ENCODE measurements at regions not wholly inside any gene's neighbourhood (a gene's known extent, or its start where the extent isn't known, plus 50 kb on each side); places are given as distances from the start of the nearest gene placed in this dataset.

GRCh38 chr19:28532765-28533341 is 680.1 kb downstream of the UQCRFS1 start:
- Histone ChIP-seq H3K4me3 (ENCODE audit: low read length in 2 of 2) (no peak overlapping the region), H3K4me1 (ENCODE audit: insufficient read depth, low read length) (no peaks in the 10 kb centered on the region), H3K36me3 (ENCODE audit: insufficient read depth, low read length) (no peaks in the 10 kb centered on the region), H3K27ac (ENCODE audit: low read depth, low read length) (no peak overlapping the region), H3K27me3 (ENCODE audit: insufficient read depth, low read length) (no peaks in the 10 kb centered on the region), H3K9me3 (ENCODE audit: control insufficient read depth in 1 of 2, low read length in 2 of 2) (no peaks in the 10 kb centered on the region)
- H3K4me1 Mint-ChIP-seq: no peaks in the 10 kb centered on the region
- CTCF ChIA-PET (ENCODE audit: partially characterized antibody): no interaction called here
- POLR2A ChIA-PET (ENCODE audit: partially characterized antibody): no interaction called here
- no peak overlapping the region for H3K27ac Mint-ChIP-seq
- no peaks in the 10 kb centered on the region for H3K27me3 Mint-ChIP-seq
- no peak overlapping the region for H3K4me3 Mint-ChIP-seq
- H3K36me3 Mint-ChIP-seq: no peaks in the 10 kb centered on the region
- H3K9me3 Mint-ChIP-seq: peaks cover under 1 to 46% (median 21%) of the 10 kb centered on the region in 8 donors
- intact Hi-C loops (cut with micrococcal nuclease): no loop called here
- DNase-seq: no peak

DNA sequence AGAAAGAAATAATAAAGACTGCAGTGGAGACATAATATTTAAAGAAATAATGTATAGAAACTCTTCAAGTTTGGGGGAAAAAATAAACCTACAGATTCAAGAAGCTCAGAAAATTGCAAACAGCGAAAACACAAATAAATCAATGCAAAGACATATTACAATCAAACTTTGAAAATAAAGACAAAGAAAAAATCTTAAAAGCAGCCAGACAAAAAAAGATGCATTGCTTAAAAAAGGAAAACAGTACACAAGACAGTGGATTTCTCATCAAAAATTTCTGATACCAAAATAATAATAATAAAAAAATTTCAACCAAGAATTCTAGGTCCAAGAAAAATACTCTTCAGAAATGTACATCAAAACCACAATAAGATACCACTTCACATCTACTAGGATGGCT is 681.0 kb downstream of the UQCRFS1 start:
- Histone ChIP-seq H3K4me1 (ENCODE audit: insufficient read depth, low read length) (no peaks in the 10 kb centered on the region), H3K27me3 (ENCODE audit: insufficient read depth, low read length) (no peaks in the 10 kb centered on the region), H3K9me3 (ENCODE audit: control insufficient read depth in 1 of 2, low read length in 2 of 2) (no peaks in the 10 kb centered on the region), H3K36me3 (ENCODE audit: insufficient read depth, low read length) (no peaks in the 10 kb centered on the region), H3K4me3 (ENCODE audit: low read length in 2 of 2) (no peak overlapping the region), H3K27ac (ENCODE audit: low read depth, low read length) (no peak overlapping the region)
- Mint-ChIP-seq H3K27me3 (no peaks in the 10 kb centered on the region), H3K4me3 (no peak overlapping the region), H3K9me3 (peaks cover 0 to 38% (median 15%) of the 10 kb centered on the region in 8 donors), H3K36me3 (no peaks in the 10 kb centered on the region), H3K4me1 (no peaks in the 10 kb centered on the region), H3K27ac (no peak overlapping the region)
- intact Hi-C loops (cut with micrococcal nuclease): no loop called here
- DNase-seq: no peak
- POLR2A ChIA-PET (ENCODE audit: partially characterized antibody): no interaction called here
- CTCF ChIA-PET (ENCODE audit: partially characterized antibody): no interaction called here

DNA sequence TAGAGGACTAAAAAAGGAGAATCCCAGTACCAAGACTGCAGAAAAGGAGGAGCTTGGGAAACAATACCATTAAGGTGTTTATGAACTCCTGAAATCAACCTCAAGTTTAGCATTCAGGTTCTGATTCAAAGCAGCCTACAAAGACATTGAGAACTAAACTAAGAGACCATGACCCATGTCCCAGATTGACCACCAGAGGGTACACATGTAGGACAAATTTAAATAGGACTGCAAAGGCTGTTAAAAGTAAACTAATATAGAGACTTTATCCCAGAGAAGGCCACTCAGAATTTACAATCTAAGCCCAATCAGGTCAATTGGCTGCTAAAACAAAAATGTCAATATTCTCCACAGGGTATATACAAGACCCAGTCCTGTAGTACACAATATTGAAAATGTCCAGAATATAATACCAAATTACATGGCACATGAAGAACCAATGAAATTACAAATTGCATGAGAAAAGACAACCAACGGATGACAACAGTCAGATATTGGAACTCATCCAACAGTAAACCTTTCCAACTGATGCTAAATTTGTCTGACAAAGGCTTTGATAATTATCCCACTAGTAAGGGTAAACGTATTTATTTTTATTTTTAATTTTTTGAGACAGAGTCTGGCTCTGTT is 682.4 kb downstream of the UQCRFS1 start:
- ChIA-PET POLR2A (ENCODE audit: partially characterized antibody) (no interaction called here), CTCF (ENCODE audit: partially characterized antibody) (no interaction called here)
- Histone ChIP-seq H3K4me3 (ENCODE audit: low read length in 2 of 2) (no peak overlapping the region), H3K4me1 (ENCODE audit: insufficient read depth, low read length) (no peaks in the 10 kb centered on the region), H3K9me3 (ENCODE audit: control insufficient read depth in 1 of 2, low read length in 2 of 2) (no peaks in the 10 kb centered on the region), H3K27me3 (ENCODE audit: insufficient read depth, low read length) (no peaks in the 10 kb centered on the region), H3K27ac (ENCODE audit: low read depth, low read length) (no peak overlapping the region), H3K36me3 (ENCODE audit: insufficient read depth, low read length) (no peaks in the 10 kb centered on the region)
- intact Hi-C loops (cut with micrococcal nuclease): no loop called here
- H3K9me3 Mint-ChIP-seq: peaks cover 0 to 28% (median 11%) of the 10 kb centered on the region in 8 donors
- H3K4me1 Mint-ChIP-seq: no peaks in the 10 kb centered on the region
- no peak for DNase-seq
- H3K4me3 Mint-ChIP-seq: no peak overlapping the region
- H3K27me3 Mint-ChIP-seq: no peaks in the 10 kb centered on the region
- no peaks in the 10 kb centered on the region for H3K36me3 Mint-ChIP-seq
- no peak overlapping the region for H3K27ac Mint-ChIP-seq

DNA sequence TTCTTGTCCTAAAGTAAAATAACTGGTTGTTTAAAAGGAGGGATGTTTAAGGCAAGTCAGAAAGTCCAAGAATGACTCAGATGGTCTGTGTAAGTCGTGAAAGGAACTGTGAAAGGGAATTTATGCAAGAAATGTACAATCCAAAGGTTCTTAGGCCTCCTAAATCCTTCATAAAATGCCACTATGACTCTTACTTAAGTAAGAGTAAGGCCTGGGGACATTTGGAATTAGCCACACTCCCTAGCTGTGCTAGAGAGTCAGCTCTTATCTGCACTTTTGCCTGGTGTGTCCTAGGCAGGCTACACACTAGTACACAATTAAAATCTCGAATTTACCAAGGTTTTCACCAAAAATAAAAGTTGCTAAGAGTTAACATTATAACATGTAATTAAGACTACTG is 686.9 kb downstream of the UQCRFS1 start:
- DNase-seq: no peak
- no peak overlapping the region for H3K27ac Mint-ChIP-seq
- no peak overlapping the region for H3K27ac ChIP-seq (ENCODE audit: low read depth, low read length)
- H3K9me3 ChIP-seq (ENCODE audit: control insufficient read depth in 1 of 2, low read length in 2 of 2): no peaks in the 10 kb centered on the region
- H3K4me1 ChIP-seq (ENCODE audit: insufficient read depth, low read length): no peaks in the 10 kb centered on the region
- ChIA-PET CTCF (ENCODE audit: partially characterized antibody) (no interaction called here), POLR2A (ENCODE audit: partially characterized antibody) (no interaction called here)
- no peaks in the 10 kb centered on the region for H3K36me3 ChIP-seq (ENCODE audit: insufficient read depth, low read length)
- no peaks in the 10 kb centered on the region for H3K36me3 Mint-ChIP-seq
- no peaks in the 10 kb centered on the region for H3K27me3 Mint-ChIP-seq
- H3K4me1 Mint-ChIP-seq: no peaks in the 10 kb centered on the region
- no peak overlapping the region for H3K4me3 Mint-ChIP-seq
- peaks cover 0 to 11% (median 7%) of the 10 kb centered on the region in 8 donors for H3K9me3 Mint-ChIP-seq
- H3K4me3 ChIP-seq (ENCODE audit: low read length in 2 of 2): no peak overlapping the region
- H3K27me3 ChIP-seq (ENCODE audit: insufficient read depth, low read length): no peaks in the 10 kb centered on the region
- intact Hi-C loops (cut with micrococcal nuclease): no loop called here

DNA sequence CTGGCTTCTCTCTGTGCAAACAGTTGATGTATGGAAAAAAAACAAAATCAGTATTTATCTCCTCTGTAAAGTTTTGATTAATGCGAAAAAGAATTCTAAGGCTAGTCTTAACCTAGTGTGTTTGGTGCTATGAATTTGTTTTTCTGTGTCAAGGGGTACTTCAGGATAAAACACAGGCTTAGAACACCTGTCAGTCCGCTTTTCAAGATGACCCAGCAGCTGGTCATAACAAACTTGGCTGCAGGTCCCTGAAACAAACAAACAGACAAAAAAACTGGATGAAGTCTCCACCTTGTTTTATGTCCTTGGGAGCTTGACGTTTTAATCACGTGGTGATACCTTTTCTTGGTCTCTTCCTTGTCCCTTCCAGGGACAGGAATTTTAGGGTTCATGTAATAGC is 689.3 kb downstream of the UQCRFS1 start:
- Histone ChIP-seq H3K9me3 (ENCODE audit: control insufficient read depth in 1 of 2, low read length in 2 of 2) (no peaks in the 10 kb centered on the region), H3K27me3 (ENCODE audit: insufficient read depth, low read length) (no peaks in the 10 kb centered on the region), H3K4me3 (ENCODE audit: low read length in 2 of 2) (no peak overlapping the region), H3K27ac (ENCODE audit: low read depth, low read length) (no peak overlapping the region), H3K4me1 (ENCODE audit: insufficient read depth, low read length) (no peaks in the 10 kb centered on the region), H3K36me3 (ENCODE audit: insufficient read depth, low read length) (no peaks in the 10 kb centered on the region)
- intact Hi-C loops (cut with micrococcal nuclease): no loop called here
- Mint-ChIP-seq H3K27ac (no peak overlapping the region), H3K27me3 (no peaks in the 10 kb centered on the region), H3K4me1 (no peaks in the 10 kb centered on the region), H3K9me3 (peaks cover 0 to 19% (median 4%) of the 10 kb centered on the region in 8 donors), H3K4me3 (no peak overlapping the region), H3K36me3 (no peaks in the 10 kb centered on the region)
- CTCF ChIA-PET (ENCODE audit: partially characterized antibody): no interaction called here
- POLR2A ChIA-PET (ENCODE audit: partially characterized antibody): no interaction called here
- no peak for DNase-seq

GRCh38 chr19:28522545-28522922 is 690.4 kb downstream of the UQCRFS1 start:
- intact Hi-C loops (cut with micrococcal nuclease): no loop called here
- no peaks in the 10 kb centered on the region for H3K36me3 ChIP-seq (ENCODE audit: insufficient read depth, low read length)
- no peaks in the 10 kb centered on the region for H3K9me3 ChIP-seq (ENCODE audit: control insufficient read depth in 1 of 2, low read length in 2 of 2)
- no peaks in the 10 kb centered on the region for H3K4me1 ChIP-seq (ENCODE audit: insufficient read depth, low read length)
- Mint-ChIP-seq H3K4me3 (no peak overlapping the region), H3K27ac (no peak overlapping the region), H3K4me1 (no peaks in the 10 kb centered on the region), H3K9me3 (peaks cover 0 to 21% (median 4%) of the 10 kb centered on the region in 8 donors), H3K27me3 (no peaks in the 10 kb centered on the region), H3K36me3 (no peaks in the 10 kb centered on the region)
- CTCF ChIA-PET (ENCODE audit: partially characterized antibody): no interaction called here
- POLR2A ChIA-PET (ENCODE audit: partially characterized antibody): no interaction called here
- DNase-seq: no peak
- no peak overlapping the region for H3K27ac ChIP-seq (ENCODE audit: low read depth, low read length)
- no peaks in the 10 kb centered on the region for H3K27me3 ChIP-seq (ENCODE audit: insufficient read depth, low read length)
- H3K4me3 ChIP-seq (ENCODE audit: low read length in 2 of 2): no peak overlapping the region

DNA sequence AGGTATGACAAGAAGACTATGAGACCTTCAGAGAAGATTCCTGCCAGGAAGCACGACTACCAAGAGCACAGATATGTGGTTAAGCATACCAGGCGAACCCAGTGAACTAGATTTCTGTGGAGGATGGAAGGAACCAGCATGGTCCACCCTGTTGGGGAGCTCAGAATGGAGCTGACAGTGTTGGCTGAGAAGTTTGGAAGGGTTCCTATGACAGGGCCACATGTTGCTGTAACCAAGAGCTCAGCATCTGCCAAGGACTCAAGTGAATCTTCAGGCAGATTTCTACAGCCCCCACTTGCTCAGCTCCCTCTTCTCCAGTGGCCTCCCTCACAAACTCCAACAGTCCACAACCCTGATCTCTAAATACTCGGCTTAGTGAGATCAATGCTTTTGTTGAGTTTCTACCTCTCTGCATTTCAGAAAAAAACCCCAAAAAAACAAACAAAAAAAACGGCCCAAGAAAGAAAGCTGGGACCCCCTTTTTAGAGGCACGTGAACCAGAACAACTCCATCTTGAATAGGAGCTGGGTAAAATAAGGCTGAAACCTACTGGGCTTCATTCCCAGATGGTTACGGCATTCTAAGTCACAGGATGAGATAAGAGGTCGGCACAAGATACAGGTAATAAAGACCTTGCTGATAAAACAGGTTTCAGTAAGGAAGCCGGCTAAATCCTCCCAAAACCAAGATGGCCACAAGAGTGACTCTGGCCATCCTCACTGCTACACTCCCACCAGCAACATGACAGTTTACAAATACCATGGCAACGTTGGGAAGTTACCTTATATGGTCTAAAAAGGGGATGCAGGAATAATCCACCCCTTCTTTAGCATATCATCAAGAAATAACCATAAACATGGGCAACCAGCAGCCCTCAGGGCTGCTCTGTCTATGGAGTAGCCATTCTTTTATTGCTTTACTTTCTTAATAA is 691.1 kb downstream of the UQCRFS1 start:
- H3K4me1 Mint-ChIP-seq: no peaks in the 10 kb centered on the region
- intact Hi-C loops (cut with micrococcal nuclease): no loop called here
- H3K4me3 Mint-ChIP-seq: no peak overlapping the region

More for the DNA sequence above, 691.1 kb downstream of the UQCRFS1 start:
- ChIA-PET CTCF (ENCODE audit: partially characterized antibody) (no interaction called here), POLR2A (ENCODE audit: partially characterized antibody) (no interaction called here)
- Mint-ChIP-seq H3K36me3 (no peaks in the 10 kb centered on the region), H3K27me3 (no peaks in the 10 kb centered on the region), H3K27ac (no peak overlapping the region), H3K9me3 (peaks cover 0 to 21% (median 4%) of the 10 kb centered on the region in 8 donors)
- Histone ChIP-seq H3K36me3 (ENCODE audit: insufficient read depth, low read length) (no peaks in the 10 kb centered on the region), H3K27ac (ENCODE audit: low read depth, low read length) (no peak overlapping the region), H3K9me3 (ENCODE audit: control insufficient read depth in 1 of 2, low read length in 2 of 2) (no peaks in the 10 kb centered on the region), H3K4me1 (ENCODE audit: insufficient read depth, low read length) (no peaks in the 10 kb centered on the region), H3K27me3 (ENCODE audit: insufficient read depth, low read length) (no peaks in the 10 kb centered on the region), H3K4me3 (ENCODE audit: low read length in 2 of 2) (no peak overlapping the region)
- DNase-seq: no peak
